ENCODE measurements at regions not wholly inside any gene's neighbourhood (a gene's known extent, or its start where the extent isn't known, plus 50 kb on each side); places are given as distances from the start of the nearest gene placed in this dataset.

DNA sequence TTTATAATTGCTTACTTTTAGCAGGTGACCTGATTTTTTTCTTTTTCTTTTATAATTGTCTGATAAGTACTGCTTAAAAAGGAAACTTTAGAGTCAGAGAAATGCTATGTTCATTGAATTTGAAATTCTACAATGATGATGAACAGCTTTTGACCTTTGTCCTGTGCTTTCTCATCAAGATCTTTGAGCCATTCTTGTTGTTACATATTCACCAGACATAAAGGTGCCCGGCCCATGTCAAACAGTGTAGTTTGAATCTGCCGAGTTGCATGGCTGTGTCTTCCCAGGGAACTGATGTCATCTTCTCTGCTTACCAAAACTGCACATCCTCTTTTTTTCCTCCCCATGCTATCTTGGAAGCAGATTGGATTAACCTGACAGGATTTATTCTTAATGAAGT, 163.6 kb downstream of the LRRC70 start:
- TF ChIP-seq, protein P1, sequence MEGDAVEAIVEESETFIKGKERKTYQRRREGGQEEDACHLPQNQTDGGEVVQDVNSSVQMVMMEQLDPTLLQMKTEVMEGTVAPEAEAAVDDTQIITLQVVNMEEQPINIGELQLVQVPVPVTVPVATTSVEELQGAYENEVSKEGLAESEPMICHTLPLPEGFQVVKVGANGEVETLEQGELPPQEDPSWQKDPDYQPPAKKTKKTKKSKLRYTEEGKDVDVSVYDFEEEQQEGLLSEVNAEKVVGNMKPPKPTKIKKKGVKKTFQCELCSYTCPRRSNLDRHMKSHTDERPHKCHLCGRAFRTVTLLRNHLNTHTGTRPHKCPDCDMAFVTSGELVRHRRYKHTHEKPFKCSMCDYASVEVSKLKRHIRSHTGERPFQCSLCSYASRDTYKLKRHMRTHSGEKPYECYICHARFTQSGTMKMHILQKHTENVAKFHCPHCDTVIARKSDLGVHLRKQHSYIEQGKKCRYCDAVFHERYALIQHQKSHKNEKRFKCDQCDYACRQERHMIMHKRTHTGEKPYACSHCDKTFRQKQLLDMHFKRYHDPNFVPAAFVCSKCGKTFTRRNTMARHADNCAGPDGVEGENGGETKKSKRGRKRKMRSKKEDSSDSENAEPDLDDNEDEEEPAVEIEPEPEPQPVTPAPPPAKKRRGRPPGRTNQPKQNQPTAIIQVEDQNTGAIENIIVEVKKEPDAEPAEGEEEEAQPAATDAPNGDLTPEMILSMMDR (IDR thresholded peaks at IDR 0.05): no peak
- no peak for TF ChIP-seq POLR2AphosphoS5 (IDR thresholded peaks at IDR 0.05)

Data from suprapubic skin (tissue), 3 donors.